ENCODE measurements at regions not wholly inside any gene's neighbourhood (a gene's known extent, or its start where the extent isn't known, plus 50 kb on each side); places are given as distances from the start of the nearest gene placed in this dataset.

- ChIA-PET POLR2A (no interaction called here), CTCF (no interaction called here)
- Histone ChIP-seq H3K4me2 (replicated peaks; ENCODE audit: low read depth, low read length, poor library complexity, severe bottlenecking) (no peak overlapping the region), H3K27ac (ENCODE audit: low read length in 2 of 2) (no peak overlapping the region), H3K4me1 (ENCODE audit: control insufficient read depth in 2 of 2, insufficient read depth in 2 of 2, low read length in 2 of 2) (no peaks in the 10 kb centered on the region), H2AFZ (ENCODE audit: insufficient read depth, low read depth, low read length, poor library complexity, severe bottlenecking) (no peak overlapping the region), H3K27me3 (replicated peaks in 1 of 4; ENCODE audit: control extremely low read depth in 1 of 4, control insufficient read depth in 3 of 4, insufficient read depth in 4 of 4, low read length in 3 of 4) (no peaks in the 10 kb centered on the region), H4K20me1 (ENCODE audit: control insufficient read depth, insufficient read depth, low read length, poor library complexity, severe bottlenecking) (no peaks in the 10 kb centered on the region), H3K9me3 (ENCODE audit: control extremely low read depth in 1 of 3, control insufficient read depth in 2 of 3, insufficient read depth in 1 of 3, low read length in 2 of 3) (no peaks in the 10 kb centered on the region), H3K36me3 (replicated peaks in 1 of 2; ENCODE audit: control extremely low read depth in 1 of 2, control insufficient read depth in 1 of 2, extremely low read depth in 1 of 2, insufficient read depth in 2 of 2, low read length in 1 of 2) (no peaks in the 10 kb centered on the region), H3K79me2 (ENCODE audit: control insufficient read depth, insufficient read depth, low read length) (no peaks in the 10 kb centered on the region), H3K9ac (ENCODE audit: low read length) (no peak overlapping the region), H3K4me3 (ENCODE audit: control extremely low read depth in 1 of 5, extremely low read depth in 1 of 5, insufficient read depth in 1 of 5, low read depth in 2 of 5, low read length in 4 of 5) (no peak overlapping the region)
- Mint-ChIP-seq H3K4me3 (no peak overlapping the region), H3K4me1 (no peaks in the 10 kb centered on the region), H3K27me3 (no peaks in the 10 kb centered on the region), H3K9me3 (ENCODE audit: insufficient read depth) (no peaks in the 10 kb centered on the region), H3K27ac (no peak overlapping the region)
- WGBS (ENCODE audit: insufficient coverage), result 76% methylated on average over 5 of the region's 5 CpGs
- intact Hi-C loops (cut with micrococcal nuclease), result no loop called here
- DNase-seq, result no peak
- TF ChIP-seq, protein P1, sequence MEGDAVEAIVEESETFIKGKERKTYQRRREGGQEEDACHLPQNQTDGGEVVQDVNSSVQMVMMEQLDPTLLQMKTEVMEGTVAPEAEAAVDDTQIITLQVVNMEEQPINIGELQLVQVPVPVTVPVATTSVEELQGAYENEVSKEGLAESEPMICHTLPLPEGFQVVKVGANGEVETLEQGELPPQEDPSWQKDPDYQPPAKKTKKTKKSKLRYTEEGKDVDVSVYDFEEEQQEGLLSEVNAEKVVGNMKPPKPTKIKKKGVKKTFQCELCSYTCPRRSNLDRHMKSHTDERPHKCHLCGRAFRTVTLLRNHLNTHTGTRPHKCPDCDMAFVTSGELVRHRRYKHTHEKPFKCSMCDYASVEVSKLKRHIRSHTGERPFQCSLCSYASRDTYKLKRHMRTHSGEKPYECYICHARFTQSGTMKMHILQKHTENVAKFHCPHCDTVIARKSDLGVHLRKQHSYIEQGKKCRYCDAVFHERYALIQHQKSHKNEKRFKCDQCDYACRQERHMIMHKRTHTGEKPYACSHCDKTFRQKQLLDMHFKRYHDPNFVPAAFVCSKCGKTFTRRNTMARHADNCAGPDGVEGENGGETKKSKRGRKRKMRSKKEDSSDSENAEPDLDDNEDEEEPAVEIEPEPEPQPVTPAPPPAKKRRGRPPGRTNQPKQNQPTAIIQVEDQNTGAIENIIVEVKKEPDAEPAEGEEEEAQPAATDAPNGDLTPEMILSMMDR (IDR thresholded peaks at IDR 0.05), result no peak
- TF ChIP-seq EZH2 (IDR thresholded peaks at IDR 0.05; ENCODE audit: borderline replicate concordance, insufficient read depth, low read depth, low read length, poor library complexity, severe bottlenecking), result no peak
- ATAC-seq (ENCODE audit: low read depth), result no peak
These were observed 1014.1 kb upstream of the NUDT12 start for GRCh38 chr5:104576677-104577076.

DNA sequence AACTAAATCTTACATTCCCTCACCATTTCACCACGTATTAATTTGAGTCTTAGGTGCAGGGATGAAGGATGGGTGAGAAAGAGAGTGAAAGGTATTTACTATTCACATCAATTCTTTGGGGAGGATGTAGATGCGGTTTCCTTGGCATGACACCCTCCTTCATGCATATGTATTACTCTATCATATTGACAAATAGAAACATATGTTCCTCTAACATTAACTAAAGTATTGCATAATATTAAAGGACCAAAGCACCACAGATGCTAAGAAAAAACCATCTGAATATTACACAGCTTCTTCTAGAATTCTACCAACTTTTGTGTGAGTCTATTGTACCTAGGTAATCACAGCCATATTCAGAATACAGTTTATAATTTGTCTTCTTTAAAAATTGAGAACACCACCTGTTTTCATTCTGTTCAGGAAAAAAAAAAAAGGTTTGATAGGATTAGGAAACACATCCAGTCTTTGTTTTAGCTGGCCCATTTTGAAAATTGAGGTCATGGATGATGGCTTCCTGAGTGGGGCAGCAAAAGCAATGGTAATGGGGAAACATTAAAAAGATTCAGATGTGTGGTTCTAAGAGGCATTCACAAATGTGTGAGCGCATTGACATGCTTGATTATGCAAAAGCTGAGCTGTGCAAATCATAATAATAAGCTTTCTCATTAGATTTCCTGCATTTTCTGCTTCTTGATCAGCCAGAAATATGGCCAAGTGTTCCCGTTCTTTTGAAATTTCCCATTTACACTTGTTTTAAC is 1011.5 kb upstream of the NUDT12 start:
- ATAC-seq (ENCODE audit: low read depth) (no peak), DNase-seq (no peak)
- no peak overlapping the region for H3K27ac ChIP-seq (ENCODE audit: low read length in 2 of 2)
- POLR2A ChIA-PET, result no interaction called here
- H3K27me3 Mint-ChIP-seq, result no peaks in the 10 kb centered on the region
- no peaks in the 10 kb centered on the region for H3K27me3 ChIP-seq (replicated peaks in 1 of 4; ENCODE audit: control extremely low read depth in 1 of 4, control insufficient read depth in 3 of 4, insufficient read depth in 4 of 4, low read length in 3 of 4)
- H4K20me1 ChIP-seq (ENCODE audit: control insufficient read depth, insufficient read depth, low read length, poor library complexity, severe bottlenecking), result no peaks in the 10 kb centered on the region
- no CpG with 5 or more reads among the region's 4 CpGs for WGBS (ENCODE audit: insufficient coverage)
- no peaks in the 10 kb centered on the region for H3K36me3 ChIP-seq (replicated peaks in 1 of 2; ENCODE audit: control extremely low read depth in 1 of 2, control insufficient read depth in 1 of 2, extremely low read depth in 1 of 2, insufficient read depth in 2 of 2, low read length in 1 of 2)
- H3K9me3 Mint-ChIP-seq (ENCODE audit: insufficient read depth), result no peaks in the 10 kb centered on the region
- no peak overlapping the region for H3K27ac Mint-ChIP-seq
- no peaks in the 10 kb centered on the region for H3K9me3 ChIP-seq (ENCODE audit: control extremely low read depth in 1 of 3, control insufficient read depth in 2 of 3, insufficient read depth in 1 of 3, low read length in 2 of 3)
- CTCF ChIA-PET, result no interaction called here
- H3K4me1 ChIP-seq (ENCODE audit: control insufficient read depth in 2 of 2, insufficient read depth in 2 of 2, low read length in 2 of 2), result no peaks in the 10 kb centered on the region
- H3K4me3 Mint-ChIP-seq, result no peak overlapping the region
- no peaks in the 10 kb centered on the region for H3K4me1 Mint-ChIP-seq
- no peak overlapping the region for H2AFZ ChIP-seq (ENCODE audit: insufficient read depth, low read depth, low read length, poor library complexity, severe bottlenecking)
- H3K9ac ChIP-seq (ENCODE audit: low read length), result no peak overlapping the region
- TF ChIP-seq EZH2 (IDR thresholded peaks at IDR 0.05; ENCODE audit: borderline replicate concordance, insufficient read depth, low read depth, low read length, poor library complexity, severe bottlenecking), result no peak
- TF ChIP-seq, protein P1 (IDR thresholded peaks at IDR 0.05), result no peak
- H3K4me2 ChIP-seq (replicated peaks; ENCODE audit: low read depth, low read length, poor library complexity, severe bottlenecking), result no peak overlapping the region
- H3K4me3 ChIP-seq (ENCODE audit: control extremely low read depth in 1 of 5, extremely low read depth in 1 of 5, insufficient read depth in 1 of 5, low read depth in 2 of 5, low read length in 4 of 5), result no peak overlapping the region
- intact Hi-C loops (cut with micrococcal nuclease), result no loop called here
- no peaks in the 10 kb centered on the region for H3K79me2 ChIP-seq (ENCODE audit: control insufficient read depth, insufficient read depth, low read length)
